COLO829 (cell line): ENCODE measurements at regions not wholly inside any gene's neighbourhood (a gene's known extent, or its start where the extent isn't known, plus 50 kb on each side); places are given as distances from the start of the nearest gene placed in this dataset.

ENCODE experiments used
- DNase-seq: peaks from one replicate; pipeline ENCODE4 v3.0.0; 2012; ENCODE audit warnings: low spot score

DNA sequence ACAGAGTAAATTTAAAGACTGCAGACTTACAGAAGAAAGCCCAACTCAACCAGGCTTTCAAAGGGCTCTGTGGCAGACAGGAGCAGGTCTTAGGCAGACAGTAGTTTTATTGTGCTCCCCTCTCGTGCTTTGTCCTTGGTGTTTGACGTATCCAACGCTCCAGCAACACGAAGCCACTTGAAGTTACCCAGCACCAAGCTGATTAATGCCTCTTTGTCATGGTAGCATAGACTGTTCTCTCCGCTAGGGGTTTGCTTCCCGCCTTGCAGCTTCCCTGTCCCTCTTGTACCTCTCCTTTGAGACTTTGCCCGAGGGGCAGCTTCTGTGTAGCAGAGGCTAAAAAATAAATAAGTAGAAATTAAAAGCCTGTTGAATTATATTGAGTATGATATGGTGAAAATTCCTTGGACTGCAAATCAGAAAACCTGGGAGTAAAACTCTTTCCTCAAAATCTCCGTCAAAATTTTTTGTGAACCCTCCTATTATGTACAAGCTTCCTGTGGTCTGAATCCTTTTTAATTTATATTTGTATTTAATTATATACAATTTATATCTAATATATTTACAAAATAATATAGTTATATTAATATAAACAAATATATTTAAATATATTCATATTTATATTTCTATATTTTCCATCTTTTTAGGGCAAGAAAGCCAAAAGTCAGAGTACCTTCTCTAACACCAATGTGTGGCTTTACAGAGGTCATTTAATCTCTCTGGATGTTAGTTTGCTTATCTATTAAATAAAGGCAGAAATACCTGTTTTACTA lies 405.4 kb downstream of the DMAC1 start:
- DNase-seq, result peak; percentile 63

DNA sequence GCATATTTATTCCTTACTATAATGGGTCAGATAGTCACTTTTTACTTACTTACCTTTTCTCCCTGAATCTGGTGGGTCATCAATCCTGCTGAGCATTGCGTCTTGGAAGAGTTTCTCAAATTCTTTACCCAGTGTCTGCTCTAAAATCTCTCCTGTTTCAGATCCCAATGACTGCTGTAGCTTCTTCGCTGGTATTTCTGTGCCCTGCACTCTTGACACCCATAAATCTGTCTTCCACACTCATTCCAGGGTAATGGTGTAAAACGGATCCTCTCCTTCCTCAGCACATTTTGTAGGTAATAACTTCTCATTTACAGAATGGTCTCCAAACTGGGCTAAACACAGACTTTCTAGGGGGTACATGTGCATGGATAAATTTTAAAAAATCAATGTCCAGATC lies 407.4 kb downstream of the DMAC1 start:
- DNase-seq, result no peak

DNA sequence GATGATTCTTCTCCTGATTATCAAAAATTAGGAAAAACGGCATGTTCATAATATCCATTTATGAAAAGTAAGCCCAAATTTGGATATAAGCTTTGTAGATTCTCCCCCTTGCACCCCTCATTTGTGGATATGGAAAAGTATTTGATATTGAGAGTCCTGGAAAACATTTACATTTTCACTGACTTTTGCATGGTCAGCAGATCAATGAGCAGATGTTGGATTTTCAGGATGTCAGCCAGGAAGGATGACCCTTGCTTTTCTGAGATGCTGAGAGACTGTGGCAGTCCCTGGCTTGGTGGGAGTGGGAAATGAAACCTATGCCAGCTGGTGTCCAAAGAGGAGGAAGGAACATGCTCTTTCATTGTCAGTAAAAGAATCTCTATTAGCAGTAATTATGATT lies 410.8 kb downstream of the DMAC1 start:
- no peak for DNase-seq

GRCh38 chr9:7387840-7388239 lies 411.7 kb downstream of the DMAC1 start:
- DNase-seq, result no peak

DNA sequence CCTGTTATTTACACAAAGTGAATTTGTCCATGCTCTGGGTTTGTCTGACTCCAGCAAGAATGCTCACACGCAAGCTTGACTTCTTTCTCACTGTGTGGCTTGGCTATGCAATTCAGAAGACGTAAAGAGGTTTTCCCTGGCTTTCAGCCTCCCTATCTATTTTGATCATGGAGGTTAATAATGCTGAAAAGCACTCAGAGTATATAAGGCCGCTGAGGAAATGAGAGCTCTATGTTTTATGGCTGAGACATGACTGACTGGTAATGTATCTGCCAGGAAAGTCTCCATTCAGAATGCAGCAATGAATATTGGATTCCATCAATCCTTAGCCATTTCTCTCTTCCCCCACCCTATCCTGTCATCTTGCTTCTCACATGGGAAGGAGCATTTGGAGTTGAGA lies 417.3 kb downstream of the DMAC1 start:
- DNase-seq, result no peak

GRCh38 chr9:7377489-7377888 lies 422.1 kb downstream of the DMAC1 start:
- DNase-seq, result no peak

GRCh38 chr9:7376833-7377232 lies 422.7 kb downstream of the DMAC1 start:
- DNase-seq, result no peak

GRCh38 chr9:7376213-7376612 lies 423.4 kb downstream of the DMAC1 start:
- DNase-seq, result no peak

GRCh38 chr9:7375013-7375511 lies 424.5 kb downstream of the DMAC1 start:
- no peak for DNase-seq

GRCh38 chr9:7370988-7371387 lies 428.6 kb downstream of the DMAC1 start:
- DNase-seq, result no peak

DNA sequence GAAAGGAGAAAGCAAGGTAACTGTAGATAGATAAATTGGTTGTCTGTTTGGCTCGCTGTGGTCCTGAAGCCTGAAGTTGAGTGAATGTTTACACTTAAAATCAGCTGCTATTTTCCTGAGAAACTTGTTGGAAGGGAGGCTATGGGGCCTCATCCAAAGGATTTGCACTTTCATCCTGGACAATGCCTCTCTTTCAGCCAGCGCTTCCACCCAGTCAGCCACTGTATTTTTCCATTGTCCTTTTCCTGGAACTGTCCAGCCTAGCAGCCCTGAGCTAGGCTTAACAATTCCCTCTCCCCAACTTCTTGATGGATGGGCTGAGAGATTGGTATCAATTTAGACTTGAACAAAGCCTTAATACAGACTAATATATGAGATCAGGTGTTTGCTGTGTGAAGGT lies 429.2 kb downstream of the DMAC1 start:
- DNase-seq, result no peak

GRCh38 chr9:7369384-7369821 lies 430.2 kb downstream of the DMAC1 start:
- no peak for DNase-seq

DNA sequence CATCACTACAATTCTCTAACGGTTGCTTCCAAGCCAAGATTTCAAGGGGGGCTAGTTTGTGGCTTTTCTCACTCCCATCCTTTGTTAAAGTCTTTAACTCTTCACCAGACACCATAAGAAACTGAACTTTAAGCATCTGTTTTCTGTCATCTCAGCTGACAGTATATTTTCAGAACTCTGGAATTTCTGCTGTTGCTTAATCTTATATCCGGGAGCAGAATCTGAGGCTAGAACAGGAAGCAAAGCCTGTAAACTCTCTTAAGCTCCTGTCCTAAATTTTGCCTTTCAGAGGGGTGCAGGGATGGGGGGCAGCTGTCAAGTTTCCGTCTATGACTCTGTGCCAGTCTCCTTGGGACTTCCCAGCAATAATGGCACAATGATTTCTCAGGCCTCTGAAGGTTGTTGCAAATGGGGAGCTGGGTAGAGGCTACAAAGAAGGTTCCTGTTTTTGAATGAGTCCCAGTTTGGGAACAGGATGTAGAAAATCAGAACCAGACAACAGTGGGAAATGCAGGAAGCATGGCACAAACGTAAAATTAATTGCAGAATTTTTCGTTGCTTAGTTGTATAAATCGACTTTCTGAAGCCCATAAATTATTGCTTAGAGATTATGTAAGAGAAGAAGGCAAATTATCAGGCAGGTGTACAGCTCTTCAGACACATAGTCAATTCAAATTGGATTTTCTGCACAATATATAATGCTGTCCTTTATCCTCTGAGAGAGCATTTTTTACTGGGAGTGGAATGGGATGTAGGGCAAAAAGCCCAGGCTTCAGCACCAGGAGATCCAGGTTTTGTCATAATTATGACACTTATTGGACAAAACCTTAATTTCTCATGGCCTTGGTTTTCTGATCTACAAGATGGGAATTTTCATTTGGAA lies 430.9 kb downstream of the DMAC1 start:
- no peak for DNase-seq

DNA sequence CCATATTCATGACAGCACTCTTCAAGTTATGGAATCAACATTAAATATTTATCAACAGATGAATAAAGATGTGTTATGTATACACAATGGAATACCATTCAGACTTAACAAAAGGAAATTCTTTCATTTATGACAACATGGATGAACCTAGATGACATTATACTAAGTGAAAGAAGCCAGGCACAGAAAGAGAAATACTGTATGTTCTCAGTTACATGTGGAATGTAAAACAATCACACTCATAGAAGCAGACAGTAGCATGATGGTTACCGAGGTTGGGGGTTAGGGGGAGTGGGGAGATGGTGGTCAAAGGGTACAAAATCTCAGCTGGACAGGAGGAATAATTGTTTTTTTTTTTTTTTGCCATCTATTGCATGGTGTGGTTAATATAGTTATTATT lies 431.9 kb downstream of the DMAC1 start:
- no peak for DNase-seq

GRCh38 chr9:7366121-7366520 lies 433.5 kb downstream of the DMAC1 start:
- DNase-seq, result no peak

DNA sequence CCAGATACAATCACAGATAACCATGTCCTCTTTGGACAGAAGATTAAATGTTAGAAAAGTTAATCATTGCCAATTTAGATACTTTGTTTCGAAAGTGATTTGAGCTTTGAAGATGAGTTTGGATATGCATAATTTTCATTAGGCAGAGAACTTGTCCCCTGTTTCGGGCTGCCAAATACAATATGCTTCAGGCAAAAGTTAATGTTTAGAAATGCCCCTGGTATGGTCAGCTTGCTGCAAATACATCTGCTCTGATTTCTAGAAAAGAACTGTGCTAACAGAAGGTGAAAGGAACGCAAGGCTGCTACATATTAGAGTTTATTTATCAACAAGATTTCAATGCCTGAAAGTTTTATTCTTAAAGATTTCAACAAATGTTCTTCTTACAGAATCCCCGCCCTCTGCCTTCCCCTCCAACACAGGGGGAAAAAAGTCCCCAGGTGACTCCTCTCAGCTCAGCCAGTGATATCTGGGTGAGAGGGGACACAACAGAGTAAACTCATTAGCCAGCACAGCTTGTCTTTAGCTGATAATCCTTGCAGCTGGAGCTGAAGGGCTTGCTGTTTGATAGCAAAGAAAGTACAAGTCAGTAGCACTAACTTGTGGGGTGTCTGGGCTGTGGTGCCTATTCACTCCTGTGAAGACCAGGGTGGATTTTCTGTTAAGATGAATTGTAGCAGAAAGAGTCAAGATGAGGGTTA lies 435.7 kb downstream of the DMAC1 start:
- DNase-seq, result no peak

DNA sequence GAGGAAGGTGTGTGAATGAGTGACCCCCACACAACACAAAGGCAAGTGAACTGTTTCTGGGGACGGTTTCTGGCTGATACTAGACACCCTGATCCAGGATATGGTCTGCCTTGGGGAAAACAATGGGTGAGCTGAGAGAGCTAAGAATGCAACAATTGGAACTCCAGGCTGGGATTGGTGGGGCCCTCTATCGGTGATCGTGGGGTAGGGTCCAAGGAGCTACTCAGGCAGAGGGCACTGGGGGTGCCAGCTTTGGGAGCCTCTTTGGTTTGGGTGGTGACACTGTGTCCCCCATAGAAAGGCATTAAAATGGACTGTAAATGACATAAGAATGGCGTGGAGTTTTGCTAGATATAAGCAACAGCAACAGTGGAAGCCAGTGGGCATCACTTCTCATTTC lies 439.1 kb downstream of the DMAC1 start:
- no peak for DNase-seq

GRCh38 chr9:7358876-7359275 lies 440.7 kb downstream of the DMAC1 start:
- no peak for DNase-seq

DNA sequence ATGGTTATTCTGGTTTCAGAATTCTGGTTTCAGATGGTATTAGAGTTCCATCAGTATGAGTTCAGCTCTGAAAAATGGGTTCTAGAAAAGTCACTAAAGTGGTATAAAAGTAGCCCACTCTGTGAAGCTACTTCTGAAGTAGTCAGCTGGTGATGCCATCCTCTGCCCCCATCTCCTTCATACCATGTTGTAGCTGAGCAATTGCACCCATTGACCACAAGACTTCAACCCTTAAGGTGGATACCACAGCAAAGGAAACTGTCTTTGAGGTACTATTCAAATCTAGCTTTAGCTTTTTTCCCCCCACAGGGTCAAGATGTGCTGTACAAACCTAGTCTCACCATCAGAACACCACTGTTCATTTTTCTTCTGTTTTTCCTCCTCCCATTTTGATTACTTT lies 444.9 kb downstream of the DMAC1 start:
- DNase-seq, result no peak

DNA sequence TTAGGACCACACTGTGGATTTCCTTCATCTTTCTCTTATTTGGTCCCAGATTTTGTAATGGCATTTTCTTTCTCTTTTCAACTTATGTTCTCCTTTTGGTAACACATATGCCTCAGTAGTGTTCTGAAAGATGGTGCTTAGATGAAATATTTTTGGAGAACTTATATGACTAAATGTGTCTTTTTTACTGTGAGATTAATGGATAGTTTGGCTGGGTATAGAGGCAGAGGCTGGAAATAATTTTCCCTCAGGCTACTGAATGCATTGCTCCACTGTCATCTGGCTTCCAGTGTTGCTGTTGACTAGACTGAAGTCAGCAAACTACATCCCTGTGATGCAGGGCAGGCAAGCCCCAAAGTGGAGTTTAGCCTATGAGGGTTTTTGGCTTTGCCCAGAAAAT lies 450.9 kb downstream of the DMAC1 start:
- no peak for DNase-seq

GRCh38 chr9:7347556-7347955 lies 452.0 kb downstream of the DMAC1 start:
- no peak for DNase-seq

GRCh38 chr9:7346144-7346543 lies 453.4 kb downstream of the DMAC1 start:
- no peak for DNase-seq

- no peak for DNase-seq
Measured at GRCh38 chr9:7342736-7343135, 456.8 kb downstream of the DMAC1 start.
